Kidney (tissue), 13 donors: ENCODE measurements at regions not wholly inside any gene's neighbourhood (a gene's known extent, or its start where the extent isn't known, plus 50 kb on each side); places are given as distances from the start of the nearest gene placed in this dataset.
A peak's percentile ranks its signal among the peaks of the same experiment; 100 is the strongest.

Experiments used
- DNase-seq, 5 donors: peaks; one replicate each; pipeline ENCODE4 v3.0.0-alpha.2; 2013 to 2020
- FAIRE-seq: peaks from 2 replicates; lab custom pipeline; 2012; peaks lifted over from hg19 to GRCh38; lab: Jason Lieb, UNC
- H3K27ac ChIP-seq, 2 donors: one replicate each; pipeline ENCODE4 v1.7.0; 2013; ENCODE audit warnings: low read depth in 2 of 2, low read length in 2 of 2, inconsistent platforms in 1 of 2
- H3K27me3 ChIP-seq: one replicate; pipeline ENCODE4 v1.7.1; 2013; ENCODE audit warnings: low read length, inconsistent platforms; ENCODE audit not compliant: control insufficient read depth, insufficient read depth
- H3K36me3 ChIP-seq, 3 donors: one replicate each; pipeline versions ENCODE4 v1.7.0 to v1.7.1; 2013; ENCODE audit warnings: low read length in 3 of 3, control low read depth in 1 of 3, inconsistent platforms in 1 of 3; ENCODE audit not compliant: insufficient read depth in 3 of 3, control insufficient read depth in 2 of 3
- H3K4me1 ChIP-seq, 3 donors: one replicate each; pipeline versions ENCODE4 v1.7.0 to v1.7.1; 2013; ENCODE audit warnings: low read length in 3 of 3, inconsistent platforms in 1 of 3, low read depth in 1 of 3; ENCODE audit not compliant: control insufficient read depth in 2 of 3, insufficient read depth in 2 of 3
- H3K4me3 ChIP-seq, 3 donors: one replicate each; pipeline versions ENCODE4 v1.7.0 to v1.8.1; 2013; ENCODE audit warnings: low read length in 3 of 3, control low read depth in 1 of 3, inconsistent platforms in 1 of 3
- H3K9ac ChIP-seq, 3 donors: one replicate each; pipeline versions ENCODE4 v1.7.0 to v1.7.1; 2013; ENCODE audit warnings: low read length in 3 of 3, control low read depth in 1 of 3, inconsistent platforms in 1 of 3
- H3K9me3 ChIP-seq, 3 donors: one replicate each; pipeline versions ENCODE4 v1.7.0 to v1.7.1; 2013; ENCODE audit warnings: low read length in 3 of 3, control low read depth in 1 of 3, inconsistent platforms in 1 of 3; ENCODE audit not compliant: control insufficient read depth in 2 of 3, insufficient read depth in 1 of 3
- intact Hi-C: fragments of 100-400 bp; cut with DNase I; formaldehyde crosslinking; loops from one replicate; pipeline ENCODE4 v1.11.1; 2022
- TF ChIP-seq, protein P1 (sequence below): IDR thresholded peaks from 3 replicates; pipeline ENCODE4 v1.5.1; 2012; ENCODE audit warnings: mild to moderate bottlenecking, moderate library complexity, borderline replicate concordance; ENCODE audit not compliant: insufficient read depth; ENCODE audit errors: extremely low read depth
- donor health status: control.
- donor health status: control.
- donor health status: control.
- donor health status: control.
- donor health status: control.
- donor health status: DM: yes; HTN: yes; CAD: no.
- donor health status: Normal renal cell carcinoma (clear cell type).

DNA sequence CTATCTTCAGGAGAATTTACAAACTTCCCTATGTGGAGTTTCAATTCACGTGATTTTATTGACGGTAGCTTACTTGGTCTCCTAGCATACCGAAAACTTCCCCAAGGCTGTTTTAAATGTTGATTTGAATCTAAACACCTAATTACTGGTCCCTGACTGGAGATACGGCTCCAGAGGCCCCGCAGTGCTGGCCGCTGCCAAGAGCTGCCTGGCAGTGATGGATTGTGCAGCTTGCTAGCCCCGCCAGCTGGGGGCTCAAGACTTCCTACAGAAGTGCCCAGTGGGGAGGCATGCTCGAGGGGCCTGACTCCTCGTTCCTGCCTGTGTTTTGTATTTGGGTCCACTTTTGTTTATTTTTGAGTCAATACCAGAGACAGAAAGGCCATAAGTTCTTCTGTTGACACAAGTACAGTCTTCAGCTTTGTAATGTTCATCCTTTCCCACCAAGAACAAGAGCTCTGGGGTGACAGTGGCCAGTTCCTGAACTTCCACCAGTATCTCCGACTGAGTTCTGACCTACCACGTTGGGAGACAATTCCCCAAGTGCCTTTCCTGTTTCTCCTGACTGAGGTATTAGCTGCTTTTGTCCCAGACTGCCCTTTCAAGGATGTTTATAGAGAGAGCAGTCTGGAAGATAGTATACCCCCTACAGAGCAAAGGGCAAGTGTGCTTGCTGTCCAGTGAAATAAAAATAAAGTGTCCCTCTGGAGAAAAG is 80.7 kb upstream of the CXCL12 start:
- Histone ChIP-seq H3K27me3 (no peaks in the 10 kb centered on the region), H3K4me1 (no peaks in the 10 kb centered on the region), H3K9ac (no peak overlapping the region), H3K27ac (no peak overlapping the region), H3K4me3 (no peak overlapping the region), H3K9me3 (no peaks in the 10 kb centered on the region), H3K36me3 (no peaks in the 10 kb centered on the region)
- DNase-seq (peak in 3 of 5 donors; percentile 29 to 38 (median 37)), FAIRE-seq (no peak)
- TF ChIP-seq, protein P1, sequence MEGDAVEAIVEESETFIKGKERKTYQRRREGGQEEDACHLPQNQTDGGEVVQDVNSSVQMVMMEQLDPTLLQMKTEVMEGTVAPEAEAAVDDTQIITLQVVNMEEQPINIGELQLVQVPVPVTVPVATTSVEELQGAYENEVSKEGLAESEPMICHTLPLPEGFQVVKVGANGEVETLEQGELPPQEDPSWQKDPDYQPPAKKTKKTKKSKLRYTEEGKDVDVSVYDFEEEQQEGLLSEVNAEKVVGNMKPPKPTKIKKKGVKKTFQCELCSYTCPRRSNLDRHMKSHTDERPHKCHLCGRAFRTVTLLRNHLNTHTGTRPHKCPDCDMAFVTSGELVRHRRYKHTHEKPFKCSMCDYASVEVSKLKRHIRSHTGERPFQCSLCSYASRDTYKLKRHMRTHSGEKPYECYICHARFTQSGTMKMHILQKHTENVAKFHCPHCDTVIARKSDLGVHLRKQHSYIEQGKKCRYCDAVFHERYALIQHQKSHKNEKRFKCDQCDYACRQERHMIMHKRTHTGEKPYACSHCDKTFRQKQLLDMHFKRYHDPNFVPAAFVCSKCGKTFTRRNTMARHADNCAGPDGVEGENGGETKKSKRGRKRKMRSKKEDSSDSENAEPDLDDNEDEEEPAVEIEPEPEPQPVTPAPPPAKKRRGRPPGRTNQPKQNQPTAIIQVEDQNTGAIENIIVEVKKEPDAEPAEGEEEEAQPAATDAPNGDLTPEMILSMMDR = no peak
- intact Hi-C loops = no loop called here

DNA sequence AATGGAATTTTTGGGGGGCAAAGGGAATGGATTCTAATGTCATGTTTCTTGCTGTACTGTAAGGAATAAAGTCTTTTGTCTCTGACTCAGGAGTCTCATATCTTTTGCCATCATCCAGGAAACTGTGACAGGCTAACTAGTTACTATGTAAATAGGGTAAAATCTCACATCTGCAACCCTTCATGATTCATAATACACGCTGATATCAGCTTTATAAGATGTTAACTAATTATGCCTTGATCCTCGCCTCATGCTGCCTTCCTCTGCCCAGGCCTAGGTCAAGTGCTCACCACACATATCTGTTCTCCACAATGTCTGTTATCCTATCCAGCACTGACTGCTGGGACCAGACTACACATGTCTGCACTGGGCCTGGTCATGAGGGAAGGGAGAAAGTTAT is 81.3 kb upstream of the CXCL12 start:
- intact Hi-C loops = no loop called here
- TF ChIP-seq, protein P1 = no peak
- H3K4me3 ChIP-seq = no peak overlapping the region
- no peaks in the 10 kb centered on the region for H3K36me3 ChIP-seq
- H3K27me3 ChIP-seq = no peaks in the 10 kb centered on the region
- H3K27ac ChIP-seq = no peak overlapping the region
- H3K9me3 ChIP-seq = no peaks in the 10 kb centered on the region
- FAIRE-seq = no peak
- DNase-seq = no peak
- H3K4me1 ChIP-seq = no peaks in the 10 kb centered on the region
- H3K9ac ChIP-seq = no peak overlapping the region

DNA sequence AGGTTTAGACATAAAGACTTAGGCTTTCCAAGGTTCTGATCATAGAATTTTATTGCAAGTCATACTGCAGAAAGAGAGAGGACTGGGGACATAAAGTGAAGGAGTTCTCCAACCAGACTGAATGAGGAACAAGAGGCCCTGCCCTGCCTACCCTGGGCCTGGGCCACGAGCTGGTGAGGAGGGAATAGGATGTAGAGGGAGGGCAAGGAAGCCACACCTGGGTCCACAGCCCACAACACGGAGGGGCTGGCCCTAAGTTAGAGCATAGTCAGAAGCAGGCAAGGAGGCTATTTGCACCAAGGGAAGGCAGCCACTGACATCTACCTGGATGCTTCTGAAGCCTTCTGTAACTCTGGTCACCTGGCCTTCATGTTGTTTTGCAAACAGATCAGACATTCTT is 82.2 kb upstream of the CXCL12 start:
- TF ChIP-seq, protein P1 = no peak
- DNase-seq = peak in 1 of 5 donors; percentile 18
- Histone ChIP-seq H3K4me1 (no peaks in the 10 kb centered on the region), H3K27me3 (no peaks in the 10 kb centered on the region), H3K27ac (no peak overlapping the region), H3K4me3 (no peak overlapping the region), H3K36me3 (no peaks in the 10 kb centered on the region), H3K9me3 (no peaks in the 10 kb centered on the region), H3K9ac (no peak overlapping the region)
- intact Hi-C loops = no loop called here
- no peak for FAIRE-seq
